ENCODE measurements at regions not wholly inside any gene's neighbourhood (a gene's known extent, or its start where the extent isn't known, plus 50 kb on each side); places are given as distances from the start of the nearest gene placed in this dataset.

DNA sequence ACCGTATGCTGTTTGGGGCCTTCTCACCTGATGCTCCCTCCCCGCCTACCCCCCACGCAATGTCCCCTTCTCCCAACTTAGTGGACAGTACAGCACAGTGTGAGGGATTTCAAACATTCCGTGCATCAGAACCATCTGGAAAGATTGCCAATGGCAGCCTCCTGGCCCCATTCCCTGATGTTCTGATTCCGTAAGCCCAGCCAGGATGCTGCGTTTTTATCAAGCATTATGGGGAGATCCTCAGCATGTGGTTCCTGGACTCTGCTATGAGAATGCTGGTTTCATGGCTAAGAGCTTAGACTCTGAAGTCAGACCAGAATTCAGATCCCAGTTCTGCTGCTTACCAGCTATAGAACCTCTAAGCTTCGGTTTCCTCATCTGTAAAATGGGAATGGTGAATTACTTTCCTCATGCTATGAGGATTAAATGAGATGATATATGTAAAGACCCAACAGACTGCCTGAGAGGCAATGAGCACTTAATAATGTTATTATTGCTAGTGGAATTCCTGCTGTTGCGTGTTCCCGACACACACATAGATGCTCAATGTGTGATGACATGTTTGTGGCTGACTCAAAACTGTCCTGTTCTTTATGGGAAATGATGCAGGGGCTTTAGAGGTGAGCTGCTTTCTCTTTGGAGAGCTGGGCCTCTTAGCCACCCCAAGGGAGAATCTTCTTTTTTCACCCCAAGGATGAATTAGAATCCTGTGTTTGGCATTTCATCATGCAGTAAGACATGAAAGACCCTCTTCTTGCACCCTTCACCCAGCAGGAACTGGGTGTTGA is 60.8 kb upstream of the SMNDC1 start:
- TF ChIP-seq POLR2A (IDR thresholded peaks at IDR 0.05) = no peak
- TF ChIP-seq, protein P1, sequence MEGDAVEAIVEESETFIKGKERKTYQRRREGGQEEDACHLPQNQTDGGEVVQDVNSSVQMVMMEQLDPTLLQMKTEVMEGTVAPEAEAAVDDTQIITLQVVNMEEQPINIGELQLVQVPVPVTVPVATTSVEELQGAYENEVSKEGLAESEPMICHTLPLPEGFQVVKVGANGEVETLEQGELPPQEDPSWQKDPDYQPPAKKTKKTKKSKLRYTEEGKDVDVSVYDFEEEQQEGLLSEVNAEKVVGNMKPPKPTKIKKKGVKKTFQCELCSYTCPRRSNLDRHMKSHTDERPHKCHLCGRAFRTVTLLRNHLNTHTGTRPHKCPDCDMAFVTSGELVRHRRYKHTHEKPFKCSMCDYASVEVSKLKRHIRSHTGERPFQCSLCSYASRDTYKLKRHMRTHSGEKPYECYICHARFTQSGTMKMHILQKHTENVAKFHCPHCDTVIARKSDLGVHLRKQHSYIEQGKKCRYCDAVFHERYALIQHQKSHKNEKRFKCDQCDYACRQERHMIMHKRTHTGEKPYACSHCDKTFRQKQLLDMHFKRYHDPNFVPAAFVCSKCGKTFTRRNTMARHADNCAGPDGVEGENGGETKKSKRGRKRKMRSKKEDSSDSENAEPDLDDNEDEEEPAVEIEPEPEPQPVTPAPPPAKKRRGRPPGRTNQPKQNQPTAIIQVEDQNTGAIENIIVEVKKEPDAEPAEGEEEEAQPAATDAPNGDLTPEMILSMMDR (IDR thresholded peaks at IDR 0.05) = no peak
